Central memory CD4-positive, alpha-beta T cell (primary cell): ENCODE measurements at regions not wholly inside any gene's neighbourhood (a gene's known extent, or its start where the extent isn't known, plus 50 kb on each side); places are given as distances from the start of the nearest gene placed in this dataset.

Source experiments
- DNase-seq: peaks from one replicate; pipeline ENCODE4 v3.0.0; 2022

DNA sequence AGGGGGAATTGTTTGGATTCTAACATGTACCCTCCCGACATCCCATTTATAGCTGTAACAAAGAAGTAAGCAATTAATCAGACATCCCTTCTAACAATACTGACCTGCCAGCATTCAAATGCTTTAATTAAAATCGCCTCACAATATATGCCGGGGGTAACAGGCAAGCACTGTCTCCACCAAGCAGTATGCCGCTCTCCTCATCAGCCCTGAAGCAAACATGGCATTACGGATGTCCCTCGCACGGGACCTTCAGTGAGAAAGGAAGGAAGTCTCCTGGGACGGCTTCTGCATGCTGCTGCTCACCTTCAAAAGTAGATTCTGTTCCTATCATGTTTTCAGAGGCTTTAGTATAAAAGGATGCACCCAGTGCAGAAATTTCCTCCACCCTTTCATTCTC is 292.7 kb upstream of the POU3F3 start:
- no peak for DNase-seq

DNA sequence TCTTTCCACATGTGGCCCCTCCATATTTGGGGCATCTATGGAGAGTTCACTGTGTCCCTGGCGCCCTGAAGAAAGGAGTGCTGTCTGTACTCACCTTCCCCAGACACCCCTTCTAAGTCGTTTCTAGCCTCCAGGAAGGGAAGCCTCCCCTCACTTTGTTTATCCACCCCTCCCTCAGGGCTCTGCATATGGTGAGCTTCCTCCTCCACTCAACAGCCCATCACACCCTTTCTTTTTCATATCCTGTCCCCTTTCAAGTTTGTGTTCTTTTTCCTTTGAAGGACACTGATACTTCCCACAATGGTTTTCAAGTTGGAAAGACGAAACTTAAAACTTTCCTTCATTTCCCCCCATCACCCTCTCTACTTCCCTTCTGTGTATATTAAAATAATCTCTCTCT is 291.4 kb upstream of the POU3F3 start:
- DNase-seq = no peak

DNA sequence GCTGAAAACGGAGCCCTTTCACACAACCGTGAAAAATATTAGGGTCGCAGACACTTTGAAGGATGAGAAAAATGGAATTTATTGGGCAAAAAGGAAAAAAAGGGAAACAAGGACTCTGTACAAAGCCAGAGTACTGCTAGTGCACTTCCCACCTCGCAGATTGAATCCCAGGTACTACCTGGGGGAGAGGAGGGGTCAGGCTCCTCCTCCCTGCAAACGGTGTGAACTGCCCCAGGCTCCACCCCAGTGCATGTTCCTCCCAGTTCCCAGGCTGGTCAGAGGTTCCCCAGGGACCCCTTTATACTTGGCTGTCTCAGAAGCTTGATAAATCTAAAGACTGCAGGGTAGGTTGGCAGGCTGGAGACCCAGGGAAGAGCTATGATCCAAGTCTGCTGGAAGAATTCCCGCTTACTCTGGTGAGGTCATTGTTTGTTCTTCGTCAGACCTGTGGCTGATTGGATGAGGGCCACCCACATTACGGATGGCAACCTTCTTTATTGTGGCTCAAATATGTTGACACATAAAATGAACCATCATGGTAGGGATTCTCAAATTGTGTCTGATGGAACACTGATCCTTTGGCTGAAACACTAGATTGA is 290.4 kb upstream of the POU3F3 start:
- no peak for DNase-seq

DNA sequence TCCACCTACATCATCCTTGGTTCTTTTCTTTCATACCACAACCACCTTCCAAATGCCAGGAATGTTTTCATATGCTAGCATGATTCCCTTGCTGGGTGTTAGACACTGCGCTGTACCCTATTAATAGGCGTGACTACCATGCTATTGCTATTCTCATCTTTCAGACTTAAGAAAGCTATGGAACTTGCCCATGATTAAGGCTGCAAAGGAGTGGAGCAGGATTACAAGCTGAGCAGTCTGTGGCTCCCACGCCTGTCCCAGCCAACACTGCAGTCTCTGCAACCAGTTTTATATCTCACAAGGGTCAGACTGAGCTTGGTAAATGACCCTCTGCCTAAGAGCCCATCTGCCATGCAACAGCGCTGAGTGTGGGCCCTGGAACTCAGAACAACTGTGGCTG is 285.7 kb upstream of the POU3F3 start:
- DNase-seq = no peak

DNA sequence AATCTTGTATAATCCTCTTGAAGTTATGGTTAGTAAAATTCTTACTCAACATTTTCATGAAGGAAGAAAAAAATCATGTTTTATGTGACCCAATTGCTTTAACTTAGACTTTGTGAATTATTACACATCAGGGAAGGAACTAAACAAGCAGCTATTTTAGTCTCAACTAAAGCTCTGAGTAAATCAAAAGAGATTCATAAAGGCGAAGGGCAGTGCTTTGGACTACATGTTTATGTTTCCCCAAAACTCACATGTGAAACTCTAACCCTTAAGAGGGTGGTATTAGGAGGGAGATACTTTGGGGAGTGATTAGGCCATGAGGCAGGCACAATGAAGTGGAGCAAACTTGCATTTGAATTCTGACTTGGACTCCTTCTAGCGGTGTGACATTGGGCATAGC is 283.7 kb upstream of the POU3F3 start:
- no peak for DNase-seq

DNA sequence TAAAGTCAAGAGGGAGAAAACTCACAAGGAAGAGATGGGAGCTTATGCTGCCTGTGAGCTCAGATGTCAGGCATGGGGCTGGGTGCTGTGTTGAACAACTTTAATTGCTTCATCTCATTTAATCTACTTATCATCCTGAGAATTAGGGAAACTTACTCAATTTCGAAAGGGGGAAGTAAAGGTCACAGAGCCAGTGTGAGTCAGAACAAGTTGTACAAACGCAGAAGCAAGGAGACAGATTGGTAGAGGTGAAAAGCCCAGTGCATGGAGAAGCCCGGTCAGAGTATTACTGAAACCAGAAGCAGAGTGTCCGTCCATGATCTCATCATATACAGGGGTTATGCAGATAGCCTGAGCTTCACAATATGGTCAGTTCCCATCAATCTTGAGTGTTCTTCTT is 281.1 kb upstream of the POU3F3 start:
- DNase-seq = no peak

DNA sequence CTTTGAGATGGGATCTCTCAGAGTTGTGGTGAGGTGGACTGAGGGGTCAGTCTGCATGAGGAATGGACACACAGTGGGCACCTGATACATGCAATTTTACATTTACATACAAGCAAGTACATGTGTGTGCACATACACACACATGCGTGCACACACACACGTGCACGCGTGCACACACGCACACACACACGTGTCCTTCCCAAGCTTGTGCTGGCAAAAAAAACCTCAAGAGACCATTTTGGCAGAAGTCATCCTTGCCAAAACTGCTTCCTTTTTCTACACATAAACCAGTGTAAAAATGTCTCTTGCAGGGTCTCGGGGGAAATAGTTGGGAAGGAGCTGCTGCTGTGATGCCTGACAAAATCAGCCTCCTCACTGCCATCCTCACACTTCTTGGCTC is 279.5 kb upstream of the POU3F3 start:
- DNase-seq = no peak

DNA sequence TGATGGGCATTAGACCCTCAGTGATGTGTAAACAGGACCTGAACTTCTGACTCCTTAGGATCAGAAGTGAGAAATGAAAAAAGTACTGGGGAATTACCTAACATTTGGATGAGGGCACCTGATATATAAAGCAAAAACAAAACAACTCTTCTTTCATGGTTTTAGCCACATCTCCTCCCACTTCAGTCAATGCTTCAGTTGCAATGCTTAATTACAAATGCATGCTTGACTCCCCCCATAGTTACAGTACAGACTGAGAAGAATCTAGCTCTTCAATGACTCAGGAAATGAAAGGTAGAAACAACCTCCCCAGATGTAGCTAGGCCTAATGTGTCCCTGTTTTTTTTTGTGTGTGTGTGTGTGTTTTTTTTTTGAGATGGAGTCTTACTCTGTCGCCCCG is 276.8 kb upstream of the POU3F3 start:
- no peak for DNase-seq

DNA sequence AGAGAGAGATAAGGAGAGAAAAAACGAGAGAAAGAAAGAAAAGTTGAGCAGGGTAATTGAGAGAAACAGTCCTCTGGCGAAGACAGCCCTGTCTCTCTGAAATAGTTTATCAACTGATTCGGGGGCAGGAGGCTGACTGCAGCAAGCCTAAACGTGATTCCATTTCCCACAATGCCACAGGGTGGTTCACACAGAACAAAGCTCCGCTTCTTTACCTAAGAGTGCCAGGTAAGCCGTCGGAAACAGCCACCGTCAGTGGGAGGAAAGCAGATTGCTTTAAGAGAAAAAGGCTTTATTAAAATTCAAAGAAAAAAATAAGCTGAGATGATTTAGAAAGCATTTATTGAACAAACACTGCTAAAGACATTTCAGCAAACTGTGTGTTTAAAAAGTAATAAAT is 271.4 kb upstream of the POU3F3 start:
- no peak for DNase-seq

DNA sequence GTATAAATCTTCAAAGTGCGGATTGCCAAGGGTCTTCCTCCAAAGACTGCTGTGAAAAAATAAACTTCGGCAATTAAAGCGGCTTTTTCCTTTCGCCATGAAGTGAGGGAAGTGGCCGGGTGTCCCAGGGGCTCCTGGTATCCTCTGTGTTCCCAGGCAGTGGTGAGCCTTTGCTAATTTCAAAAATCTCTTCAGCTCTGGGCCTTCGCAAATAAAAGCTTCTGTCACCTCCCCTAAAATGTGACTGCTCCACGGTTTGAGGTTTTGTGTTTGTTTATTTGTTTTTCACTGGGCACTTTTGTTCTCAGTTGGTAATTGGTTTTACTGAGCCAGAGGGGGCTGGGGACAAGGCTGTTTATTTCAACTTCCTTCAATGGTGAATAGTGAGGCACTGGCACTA is 270.1 kb upstream of the POU3F3 start:
- DNase-seq = no peak

DNA sequence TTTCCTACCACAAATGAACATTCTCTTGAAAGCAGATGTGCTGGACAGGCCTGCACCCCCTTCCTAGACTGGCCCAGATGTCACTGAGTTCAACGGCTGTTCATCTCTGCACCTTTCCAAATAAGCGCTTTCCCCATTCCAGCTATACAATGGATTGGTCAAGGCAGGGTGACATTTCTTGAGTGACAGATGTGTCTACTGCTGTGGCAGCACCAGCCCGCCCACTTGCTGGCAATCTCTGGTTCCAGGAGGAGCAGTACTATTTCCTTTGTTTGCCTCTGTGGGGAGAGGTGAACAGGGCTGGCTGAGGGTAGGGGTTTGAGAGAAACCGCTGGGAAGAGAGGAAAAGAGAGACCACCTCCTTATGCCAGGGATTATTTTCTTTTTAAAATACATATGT is 269.5 kb upstream of the POU3F3 start:
- DNase-seq = no peak

DNA sequence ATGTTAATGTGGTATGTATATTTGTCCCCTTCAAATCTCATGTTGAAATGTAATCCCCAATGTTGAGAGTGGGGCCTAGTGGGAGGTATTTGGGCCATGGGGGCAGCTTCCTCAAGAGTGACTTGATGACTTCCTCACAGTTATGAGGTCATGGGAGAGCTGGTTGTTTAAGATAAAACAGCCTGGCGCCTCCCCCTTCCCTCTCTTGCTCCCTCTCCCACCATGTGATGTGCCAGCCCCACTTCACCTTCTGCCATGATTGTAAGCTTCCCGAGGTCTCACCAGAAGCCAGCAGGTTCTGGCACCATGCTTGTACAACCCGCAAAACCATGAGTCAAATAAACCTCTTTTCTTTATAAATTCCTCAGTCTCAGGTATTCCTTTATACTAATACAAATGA is 258.3 kb upstream of the POU3F3 start:
- no peak for DNase-seq

DNA sequence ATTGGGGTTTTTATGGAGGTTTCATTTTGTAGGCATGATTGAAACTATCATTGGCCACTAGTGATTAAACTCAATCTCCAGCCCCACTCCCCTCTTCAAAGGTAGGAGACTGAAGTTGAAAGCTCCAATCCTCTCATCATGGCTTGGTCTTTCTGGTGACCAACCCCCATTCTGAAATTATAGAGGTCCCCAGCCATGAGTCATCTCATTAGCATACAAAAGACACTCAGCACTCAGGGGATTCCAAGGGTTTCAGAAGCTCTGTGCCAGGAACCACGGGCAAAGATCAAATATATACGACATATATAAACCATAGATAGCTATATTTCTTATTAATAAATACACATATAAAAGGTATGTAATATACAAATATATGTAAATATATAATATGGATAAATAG is 256.0 kb upstream of the POU3F3 start:
- no peak for DNase-seq

DNA sequence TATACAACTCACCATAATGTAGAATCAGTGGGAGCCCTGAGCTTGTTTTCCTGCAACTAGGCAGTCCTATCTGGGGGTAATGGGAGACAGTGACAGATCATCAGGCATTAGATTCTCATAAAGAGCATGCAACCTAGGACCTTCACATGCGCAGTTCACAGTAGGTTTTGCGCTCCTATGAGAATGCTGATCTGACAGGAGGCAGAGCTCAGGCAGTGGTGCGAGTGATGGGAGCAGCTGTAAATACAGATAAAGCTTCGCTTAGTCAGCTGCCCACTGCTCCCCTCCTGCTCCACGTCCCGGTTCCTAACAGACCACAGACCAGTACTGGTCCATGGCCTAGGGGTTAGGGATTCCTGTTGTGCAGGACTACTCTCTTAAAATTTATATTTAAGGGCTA is 255.3 kb upstream of the POU3F3 start:
- DNase-seq = no peak

DNA sequence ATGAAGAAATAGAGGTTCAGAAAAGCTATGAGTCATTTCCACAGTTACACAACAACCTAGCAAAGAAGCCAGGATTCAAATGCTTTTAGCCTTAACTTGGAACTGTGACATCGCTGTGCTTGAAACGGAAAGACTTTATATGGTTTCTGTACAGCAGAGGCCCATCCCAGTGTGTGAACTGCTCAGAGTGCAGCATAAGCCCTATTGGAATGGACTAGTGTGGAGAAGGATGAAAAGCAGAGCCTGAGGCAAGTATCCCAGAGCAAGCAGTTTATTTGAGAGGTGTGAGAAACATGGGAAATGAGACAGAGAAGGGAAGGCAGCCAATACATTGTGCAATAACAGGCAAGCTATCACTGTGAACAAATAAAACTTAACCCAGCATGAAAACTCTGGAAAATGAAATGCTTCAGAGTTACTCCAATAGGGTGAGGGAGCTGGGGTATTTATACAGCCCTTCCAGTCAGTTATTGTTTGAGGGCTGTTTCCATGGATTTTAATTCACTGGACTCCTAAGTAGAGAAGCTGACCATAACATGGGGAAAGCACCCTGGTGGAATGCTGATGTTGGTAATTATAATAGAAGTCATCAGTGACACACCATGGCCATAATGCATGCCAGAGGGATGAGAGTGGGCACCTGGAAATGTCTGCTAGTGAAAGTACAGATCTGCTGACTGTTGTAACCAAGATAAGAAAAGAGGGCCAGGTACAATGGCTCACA is 254.0 kb upstream of the POU3F3 start:
- DNase-seq = no peak

DNA sequence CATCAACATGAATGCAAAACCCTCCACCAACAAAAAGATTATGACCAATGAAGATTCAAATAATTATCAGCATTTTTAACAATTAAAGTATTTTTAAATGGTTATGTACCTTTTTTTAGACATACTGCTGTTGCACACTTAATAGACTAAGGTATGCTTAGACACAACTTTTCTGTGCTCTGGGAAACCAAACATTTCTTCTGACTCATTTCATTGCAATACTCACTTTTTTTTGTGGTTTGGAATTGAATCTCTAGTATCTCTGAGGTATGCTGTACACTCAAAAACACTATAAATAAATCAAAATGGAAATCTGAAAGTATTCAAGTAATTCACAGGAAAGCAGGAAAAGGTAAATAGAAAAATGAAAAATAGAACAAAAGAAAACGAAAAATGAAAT is 247.9 kb upstream of the POU3F3 start:
- no peak for DNase-seq

DNA sequence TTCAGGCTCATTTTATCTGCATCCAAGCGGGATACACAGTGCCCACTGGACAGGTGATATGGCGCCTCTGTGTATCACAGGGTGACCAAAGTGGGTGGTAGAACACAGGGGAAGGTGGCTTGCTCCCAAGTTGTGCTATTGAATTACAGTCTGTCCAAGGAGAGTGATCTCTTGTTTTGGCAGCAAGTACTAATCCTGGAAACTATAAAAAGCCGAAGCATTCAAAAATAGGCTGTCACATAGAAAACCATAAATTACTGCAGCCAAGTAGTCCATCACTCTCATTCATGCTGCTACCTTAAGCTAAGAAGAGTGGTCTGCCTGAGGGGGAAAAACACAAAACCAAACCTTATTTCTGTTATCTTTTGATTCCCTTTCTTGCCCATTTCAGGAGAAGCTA is 237.1 kb upstream of the POU3F3 start:
- no peak for DNase-seq

DNA sequence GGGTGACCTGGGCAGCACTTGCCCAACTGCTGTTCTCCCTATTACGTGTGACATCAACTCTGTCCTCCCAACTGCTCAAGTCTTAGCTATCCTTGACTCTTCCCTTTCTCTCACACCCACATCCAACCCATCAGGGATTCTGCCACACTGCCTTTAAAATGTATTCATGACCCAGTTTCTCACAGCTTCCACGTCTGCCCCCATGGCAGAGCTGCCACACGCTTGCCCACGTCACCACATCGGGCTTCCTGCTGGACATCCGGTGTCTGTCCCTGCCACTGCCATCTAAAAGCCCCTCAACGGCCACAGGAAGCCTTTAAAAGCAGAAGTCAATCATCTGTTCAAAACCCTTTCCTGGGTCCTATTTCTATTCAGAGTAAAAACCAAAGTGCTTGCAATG is 233.1 kb upstream of the POU3F3 start:
- no peak for DNase-seq

DNA sequence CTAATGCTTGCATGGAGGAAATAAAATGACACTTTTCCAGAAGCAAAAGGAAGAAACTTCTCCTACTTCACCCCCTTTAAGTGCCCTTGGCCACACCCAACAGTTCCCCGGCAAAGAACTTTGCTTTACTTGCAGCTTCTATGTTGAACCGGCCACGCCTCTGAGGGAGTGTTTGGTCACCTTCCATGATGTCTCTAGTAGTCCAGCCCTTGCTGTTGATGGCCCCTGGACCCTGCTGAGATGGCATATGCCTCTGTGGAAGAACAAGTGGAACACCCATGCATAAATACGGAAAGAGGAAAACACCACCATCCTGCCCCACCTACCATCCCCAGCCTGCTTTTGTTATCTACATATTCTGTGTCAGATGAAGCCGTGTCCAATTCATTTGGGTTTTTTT is 218.3 kb upstream of the POU3F3 start:
- no peak for DNase-seq

DNA sequence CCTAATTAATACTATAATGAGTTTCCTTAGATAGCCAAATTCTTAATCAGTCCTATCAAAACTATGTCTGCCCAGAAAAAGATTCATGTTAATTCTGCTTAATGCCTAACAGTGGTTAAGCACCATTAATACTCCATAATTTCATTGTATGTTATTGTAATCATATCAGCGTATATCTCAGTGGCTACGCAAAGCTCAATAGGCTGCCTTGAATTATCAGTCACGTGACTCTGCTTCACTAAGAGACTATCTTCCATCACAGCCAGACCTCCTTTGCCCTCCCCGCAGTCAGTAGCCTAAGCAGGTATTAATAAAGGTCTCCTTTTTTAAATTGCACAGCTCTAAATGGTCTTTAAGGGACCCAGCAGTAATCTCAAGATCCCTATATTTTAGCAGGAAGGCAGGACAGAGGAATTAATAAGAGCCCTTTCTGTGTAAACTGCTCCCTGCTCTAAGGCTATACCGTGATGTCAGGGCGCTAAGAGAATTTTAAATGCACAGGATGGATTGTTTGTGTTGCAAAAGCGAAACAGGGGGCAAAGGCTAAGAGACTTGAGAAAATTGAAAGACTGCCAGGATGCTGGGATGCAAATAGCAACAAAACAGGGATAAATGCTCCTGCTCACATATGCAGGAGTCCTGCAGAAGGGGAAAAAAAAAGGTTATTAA is 215.6 kb upstream of the POU3F3 start:
- DNase-seq = no peak

DNA sequence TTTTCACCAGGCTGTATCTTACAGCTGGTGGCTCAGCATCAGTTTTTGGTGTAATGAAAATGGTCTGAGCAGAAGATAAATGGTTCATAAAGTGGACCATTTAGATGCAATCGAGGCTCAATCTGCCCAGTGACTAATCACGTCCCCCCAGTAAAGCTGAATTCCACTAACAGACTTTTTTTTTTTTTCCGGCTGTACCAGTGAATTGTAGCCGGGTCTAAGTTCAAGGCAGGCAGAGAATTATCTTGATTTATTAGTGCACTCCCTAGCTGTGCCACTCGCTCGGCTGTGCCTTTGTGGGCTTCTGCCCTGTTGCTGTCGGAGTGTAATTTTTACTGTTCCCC is 215.1 kb upstream of the POU3F3 start:
- DNase-seq = no peak

DNA sequence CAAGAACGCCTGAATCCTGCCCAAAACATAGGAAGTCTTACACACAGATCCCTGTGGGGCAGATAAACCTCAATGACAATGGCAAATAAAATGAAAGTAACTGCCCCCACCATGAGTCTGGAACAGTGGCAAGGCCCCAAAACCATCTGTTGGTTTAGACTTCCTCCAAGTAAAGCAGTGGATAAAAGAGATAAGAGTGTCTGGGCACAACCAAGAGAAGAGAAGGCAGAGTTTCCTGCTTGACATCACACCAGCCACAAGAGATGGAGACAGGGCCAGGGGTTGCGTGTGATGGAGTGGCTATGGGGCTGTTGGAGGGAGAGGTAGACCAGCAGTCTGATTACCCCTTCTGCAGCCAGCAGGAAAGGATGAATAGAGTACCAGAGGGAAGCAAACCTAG is 212.1 kb upstream of the POU3F3 start:
- no peak for DNase-seq

DNA sequence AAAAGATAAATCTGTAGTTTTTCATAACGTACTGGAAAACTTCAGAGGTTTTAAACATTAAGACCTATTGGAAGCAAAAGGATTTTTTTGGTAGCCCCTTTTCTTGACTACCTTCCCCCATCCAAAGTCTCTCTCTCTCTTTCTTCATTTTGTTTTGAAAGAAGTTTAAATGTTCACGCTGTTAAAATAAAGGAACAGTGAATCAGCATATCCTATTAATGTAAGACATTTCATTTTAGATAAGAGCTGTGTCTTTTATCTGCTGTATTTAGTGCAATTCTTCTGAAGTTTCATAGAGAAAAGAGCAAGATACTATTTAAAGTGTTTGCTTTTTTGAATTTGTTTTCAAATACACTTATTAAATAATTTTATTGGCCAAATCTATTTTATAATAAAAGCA is 205.5 kb upstream of the POU3F3 start:
- DNase-seq = no peak

DNA sequence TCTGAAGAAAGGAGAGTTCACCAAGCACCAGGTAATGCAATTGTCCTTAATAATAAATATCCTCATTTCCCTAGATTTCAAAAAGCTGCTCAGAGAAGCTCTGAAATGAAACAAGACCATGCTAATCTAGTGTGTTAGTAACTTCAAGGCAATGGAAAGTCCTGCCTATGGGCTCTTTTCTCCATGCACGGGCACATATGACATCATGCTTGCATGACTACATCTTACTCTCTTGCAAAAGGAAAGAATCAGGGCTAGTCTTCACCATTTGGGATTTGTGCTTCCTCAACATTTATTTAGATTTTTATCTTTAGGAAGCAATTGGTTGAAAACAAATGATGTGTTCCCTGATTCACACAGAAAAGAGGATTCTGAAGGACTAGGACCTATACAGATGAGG is 204.0 kb upstream of the POU3F3 start:
- no peak for DNase-seq
